NCI-H1694 treated with DMSO at 0.1 percent for 48 hours (cell line): ENCODE measurements at regions not wholly inside any gene's neighbourhood (a gene's known extent, or its start where the extent isn't known, plus 50 kb on each side); places are given as distances from the start of the nearest gene placed in this dataset.
"Not testable (repeated sequence)": the region's sequence is repeated elsewhere in the genome, so short reads cannot be mapped to it uniquely, and the experiment has no call there.

Experiments used
- DNase-seq: peaks from one replicate; lab custom pipeline; 2025; lab: John Stamatoyannopoulos, UW

- DNase-seq, result no peak
These were observed 63.9 kb upstream of the NANOS1 start for GRCh38 chr10:118965645-118966044.

GRCh38 chr10:118966076-118966849 lies 63.3 kb upstream of the NANOS1 start:
- no peak for DNase-seq

DNA sequence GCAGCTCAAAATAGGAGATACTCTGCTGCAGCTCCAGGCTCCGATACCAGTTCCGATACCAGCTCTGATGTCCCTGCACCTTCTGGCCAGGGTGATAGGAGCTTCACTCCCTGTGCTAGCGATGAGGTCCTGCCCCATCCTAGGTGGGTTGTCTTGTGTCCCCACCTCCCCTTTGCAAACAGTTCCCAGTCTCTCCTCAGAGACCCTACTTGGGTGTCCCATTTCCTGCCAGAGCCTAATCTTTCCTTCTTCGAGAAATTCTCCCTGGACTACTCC lies 62.7 kb upstream of the NANOS1 start:
- no peak for DNase-seq

DNA sequence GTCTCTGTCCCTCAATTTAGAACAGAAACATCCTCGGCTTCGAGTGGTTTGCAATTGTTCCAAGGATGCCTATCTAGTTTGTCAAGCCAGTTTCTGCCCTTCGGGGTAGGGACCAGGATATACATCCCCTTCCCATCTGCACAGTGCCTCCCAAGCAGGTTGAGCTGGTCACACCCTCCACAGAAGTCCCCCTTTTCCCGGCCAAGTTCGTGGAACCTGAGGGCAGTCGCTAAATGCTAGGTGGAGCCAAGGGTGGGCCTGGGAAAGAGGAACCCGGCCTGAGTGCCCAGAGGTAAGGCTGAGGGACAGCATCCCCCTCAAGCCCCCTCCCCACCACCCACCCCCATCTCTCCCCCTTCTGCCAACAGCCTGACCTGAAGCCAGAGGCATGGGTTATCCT lies 62.4 kb upstream of the NANOS1 start:
- DNase-seq, result no peak

DNA sequence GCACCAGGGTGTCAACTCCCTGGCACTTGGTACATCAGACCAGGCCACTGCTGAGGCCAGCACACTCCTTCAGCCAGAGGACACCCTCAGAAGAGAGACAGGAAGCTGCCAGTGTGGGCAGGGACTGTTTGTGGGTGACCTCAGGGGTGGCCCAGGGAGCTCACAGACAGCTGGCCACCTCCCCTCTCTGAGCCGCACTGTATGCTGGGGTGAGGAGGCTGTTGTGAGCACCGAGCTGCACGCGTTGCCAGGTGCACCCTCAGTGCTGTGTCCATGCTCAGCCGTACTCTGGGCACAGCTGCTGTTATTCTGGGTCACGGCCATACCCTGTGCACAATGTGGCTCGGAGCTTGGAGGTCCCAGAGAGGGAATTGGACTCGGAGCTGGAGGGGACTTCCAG lies 61.5 kb upstream of the NANOS1 start:
- peak; percentile 2 for DNase-seq

DNA sequence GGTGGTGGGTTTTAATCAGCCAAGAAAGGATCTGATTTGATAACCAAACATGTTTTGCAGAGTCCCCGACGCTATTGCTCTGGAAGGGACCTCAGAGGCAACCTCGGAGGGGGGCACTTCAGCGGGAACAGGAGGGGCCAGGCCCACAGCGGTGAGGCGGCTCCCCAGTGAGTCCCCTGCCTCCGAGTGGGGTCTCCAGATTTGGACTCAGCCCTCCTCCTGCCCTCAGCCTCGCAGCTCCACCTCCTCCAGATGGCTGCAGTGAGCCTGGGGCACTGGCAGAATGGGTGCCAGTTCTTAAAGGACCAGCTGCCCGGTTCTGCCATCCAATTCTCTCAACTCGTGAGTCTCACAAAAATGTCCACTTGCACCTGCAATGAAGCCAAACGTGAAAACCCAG lies 61.0 kb upstream of the NANOS1 start:
- no peak for DNase-seq

DNA sequence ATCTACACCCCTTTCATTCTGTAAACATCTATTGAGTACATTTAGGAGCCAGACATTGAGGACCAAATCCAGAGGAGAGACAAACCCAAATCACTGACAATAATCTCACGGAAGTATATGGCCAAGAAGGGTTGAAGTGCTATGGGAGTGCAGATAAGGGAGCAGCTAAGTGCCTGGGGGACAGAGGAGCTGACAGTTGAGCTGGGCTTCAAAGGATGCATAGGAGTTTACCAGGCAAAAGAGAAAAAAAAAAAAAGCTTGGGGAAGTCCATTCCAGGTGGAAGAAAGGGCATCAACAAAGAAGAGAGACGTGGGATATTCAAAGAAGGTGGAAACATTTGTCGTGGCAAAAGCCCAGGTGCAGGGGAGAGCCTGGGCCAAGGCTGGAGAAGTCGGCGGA lies 60.5 kb upstream of the NANOS1 start:
- no peak for DNase-seq

DNA sequence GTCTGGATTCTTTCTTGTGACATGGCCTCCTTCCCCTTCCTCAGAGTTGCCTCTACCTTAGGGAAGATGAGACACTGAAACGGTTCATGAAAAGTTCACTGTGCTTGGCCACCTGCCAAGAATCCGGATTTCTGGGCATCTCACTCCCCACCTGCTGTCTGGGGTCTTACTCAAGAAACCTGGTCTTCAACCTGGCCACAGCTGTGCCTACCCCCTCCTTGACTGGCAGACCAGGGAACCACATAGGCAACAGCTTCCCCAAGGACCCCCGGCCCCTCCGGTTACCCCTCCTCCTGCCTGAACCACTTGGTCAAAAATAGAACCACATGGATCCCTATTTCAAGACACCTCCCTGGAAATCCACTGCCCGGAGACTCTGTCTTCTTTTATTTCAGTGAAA lies 58.7 kb upstream of the NANOS1 start:
- no peak for DNase-seq

DNA sequence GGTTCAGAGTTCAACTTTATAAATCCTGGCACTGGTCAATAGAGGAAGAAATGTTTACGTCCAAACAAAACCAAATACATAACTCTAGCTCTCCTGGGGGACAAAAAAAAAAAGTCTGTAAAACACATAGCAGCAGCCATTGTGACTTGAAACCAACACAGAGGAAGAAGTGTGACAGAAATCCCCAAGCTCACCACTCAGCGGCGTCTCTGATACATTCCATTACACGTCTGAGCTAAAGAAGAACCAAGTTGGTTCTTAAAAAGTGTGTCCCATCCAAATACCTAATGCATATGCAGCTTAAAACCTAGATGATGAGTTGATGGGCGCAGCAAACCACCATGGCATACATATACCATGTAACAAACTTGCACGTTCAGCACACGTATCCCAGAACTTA lies 58.3 kb upstream of the NANOS1 start:
- DNase-seq, result no peak

DNA sequence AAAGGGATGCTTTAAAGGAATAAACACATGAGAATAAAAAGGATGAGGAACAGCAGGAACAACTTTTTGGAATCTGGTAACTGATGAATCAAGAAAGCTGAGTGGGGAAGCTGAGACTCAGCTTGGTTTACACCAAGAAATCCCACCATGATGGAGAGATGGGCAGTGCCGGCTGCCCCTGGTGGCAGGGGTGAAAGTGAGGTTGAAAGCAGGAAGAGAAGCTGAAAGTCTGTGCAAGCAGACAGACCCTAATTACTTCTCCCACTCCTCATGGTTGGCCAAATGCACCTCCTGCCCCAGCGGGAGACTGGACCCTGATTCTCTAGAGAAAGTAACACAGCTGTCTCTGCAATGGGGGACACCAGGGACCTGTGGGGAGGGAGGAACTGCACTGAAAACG lies 57.6 kb upstream of the NANOS1 start:
- no peak for DNase-seq

- DNase-seq, result no peak
These were observed 55.8 kb upstream of the NANOS1 start for GRCh38 chr10:118973744-118974143.

DNA sequence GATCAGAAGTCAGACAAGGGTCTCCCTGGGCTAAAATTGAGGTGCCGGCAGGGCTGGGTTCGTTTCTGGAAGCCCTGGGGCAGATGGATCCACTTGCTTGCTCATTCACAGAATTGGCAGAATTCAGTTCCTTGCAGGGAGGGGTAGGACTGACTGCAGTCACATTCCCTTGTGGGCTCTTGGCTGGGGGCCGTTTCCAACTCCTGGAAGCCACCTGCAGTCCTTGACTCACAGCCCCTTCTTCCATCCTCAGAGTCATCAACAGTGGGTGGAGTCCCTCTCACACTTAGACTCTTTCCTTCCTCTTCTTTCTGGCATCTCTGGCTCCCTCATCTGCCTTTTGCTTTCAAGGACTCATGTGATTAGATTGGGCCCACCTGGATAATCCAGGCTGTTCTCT lies 54.6 kb upstream of the NANOS1 start:
- no peak for DNase-seq

GRCh38 chr10:118976219-118976618 lies 53.3 kb upstream of the NANOS1 start:
- not testable (repeated sequence) for DNase-seq

GRCh38 chr10:118977022-118977599 lies 52.4 kb upstream of the NANOS1 start:
- no peak for DNase-seq

DNA sequence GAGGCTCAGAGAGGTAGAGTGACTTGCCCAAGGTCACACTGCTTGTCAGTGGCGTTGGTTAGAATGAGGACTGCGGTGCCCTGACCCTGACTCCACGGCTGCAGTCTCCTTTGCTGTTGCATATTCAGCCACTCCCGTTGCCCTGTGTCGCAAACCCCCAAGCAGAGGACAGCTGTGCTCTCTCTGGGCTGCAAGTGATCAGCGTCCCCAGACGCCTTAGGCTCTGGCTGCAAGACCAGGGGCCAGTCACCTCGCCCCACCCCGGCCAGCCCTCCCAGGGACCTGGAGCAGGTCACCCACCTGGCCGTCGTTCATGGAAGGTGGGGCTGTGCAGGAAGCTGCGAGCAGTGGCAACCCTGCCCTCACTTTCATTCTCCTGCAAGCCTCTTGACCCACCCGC lies 51.7 kb upstream of the NANOS1 start:
- no peak for DNase-seq

DNA sequence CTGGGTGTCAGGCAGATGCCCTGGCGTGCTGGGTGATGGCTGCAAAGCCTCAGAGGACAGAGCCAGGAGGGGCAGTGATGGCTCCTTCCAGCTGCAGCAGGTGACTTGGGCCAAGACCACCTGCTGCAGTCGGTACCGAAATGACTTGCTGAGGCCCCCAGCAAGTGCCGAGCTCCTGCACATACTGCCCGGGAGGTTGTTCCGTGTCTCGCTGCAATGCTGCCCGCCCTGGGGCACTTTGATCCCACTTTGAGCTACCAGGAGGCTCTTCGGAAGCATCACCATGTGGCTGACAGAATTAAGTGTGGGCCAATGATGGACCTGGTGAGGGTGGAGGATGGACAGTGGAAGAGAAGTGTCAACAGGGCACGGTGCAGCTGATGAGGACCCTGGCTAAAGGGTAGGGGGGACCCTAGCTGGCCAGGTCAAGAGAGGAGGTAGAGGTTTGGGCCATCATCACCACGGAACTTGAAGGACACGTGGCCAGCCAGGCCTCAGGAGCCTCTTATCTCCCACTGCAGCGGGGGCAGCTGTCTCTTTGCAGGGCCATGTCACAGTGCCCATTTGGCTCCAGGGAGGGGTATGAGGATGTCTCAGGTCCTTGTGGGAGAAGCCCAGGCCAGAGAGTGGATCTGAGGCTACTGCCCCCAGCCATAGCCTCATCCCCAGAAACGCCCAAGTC lies 51.1 kb upstream of the NANOS1 start:
- no peak for DNase-seq

- no peak for DNase-seq
These were observed 50.5 kb upstream of the NANOS1 start for GRCh38 chr10:118978998-118979350.

DNA sequence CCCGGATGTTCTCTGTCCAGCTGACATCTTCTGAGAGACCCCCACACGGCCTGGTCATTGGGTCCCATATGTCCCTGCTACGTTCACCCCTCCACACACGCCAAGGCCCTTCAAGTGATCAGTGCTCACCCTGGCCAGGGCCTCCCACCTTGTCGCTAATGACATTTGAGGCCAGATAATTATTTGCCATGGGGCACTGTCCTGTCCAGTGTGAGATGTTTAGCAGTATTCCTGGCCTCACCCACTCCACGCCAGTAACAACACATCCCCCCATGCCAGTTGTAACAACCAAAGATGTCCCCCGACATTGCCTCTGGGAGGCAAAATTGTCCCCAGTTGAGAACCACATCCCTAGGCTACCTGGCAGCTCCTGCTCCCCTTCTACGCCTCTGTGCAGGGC lies 49.9 kb upstream of the NANOS1 start:
- DNase-seq, result no peak
